CD14-positive monocyte (primary cell): ENCODE measurements at regions not wholly inside any gene's neighbourhood (a gene's known extent, or its start where the extent isn't known, plus 50 kb on each side); places are given as distances from the start of the nearest gene placed in this dataset.
"Not testable (repeated sequence)": the region's sequence is repeated elsewhere in the genome, so short reads cannot be mapped to it uniquely, and the experiment has no call there.

Source experiments
- DNase-seq, 3 donors: peaks; one replicate each; pipeline ENCODE4 v3.0.0-alpha.2; 2011 to 2022
- H2AFZ ChIP-seq: 2 replicates; pipeline ENCODE4 v1.6.0; 2012; ENCODE audit warnings: mild to moderate bottlenecking, low read depth, low read length, inconsistent platforms; ENCODE audit not compliant: insufficient read depth, poor library complexity, severe bottlenecking
- H3K27ac ChIP-seq, 2 donors: 1 replicate in 1 of 2; 2 replicates in 1 of 2; pipeline ENCODE4 v1.5.1; 2012 to 2013; ENCODE audit warnings: low read length in 2 of 2, control low read depth in 1 of 2, inconsistent platforms in 1 of 2, low read depth in 1 of 2, mild to moderate bottlenecking in 1 of 2
- H3K27me3 ChIP-seq, 2 donors: one replicate each; pipeline versions ENCODE4 v1.6.0 to v1.6.1; 2011 to 2013; ENCODE audit warnings: low read length in 2 of 2; ENCODE audit not compliant: control insufficient read depth in 2 of 2, insufficient read depth in 2 of 2
- H3K36me3 ChIP-seq, 2 donors: replicated peaks in 1 of 2; 1 replicate in 1 of 2; 2 replicates in 1 of 2; pipeline versions ENCODE4 v1.5.1 to v1.6.1; 2012 to 2013; ENCODE audit warnings: low read length in 2 of 2, control low read depth in 1 of 2, inconsistent platforms in 1 of 2, mild to moderate bottlenecking in 1 of 2; ENCODE audit not compliant: insufficient read depth in 2 of 2, control insufficient read depth in 1 of 2
- H3K4me1 ChIP-seq, 2 donors: 1 replicate in 1 of 2; 2 replicates in 1 of 2; pipeline versions ENCODE4 v1.5.1 to v1.6.1; 2012 to 2013; ENCODE audit warnings: low read length in 2 of 2, control low read depth in 1 of 2, inconsistent platforms in 1 of 2, mild to moderate bottlenecking in 1 of 2, moderate library complexity in 1 of 2; ENCODE audit not compliant: insufficient read depth in 2 of 2, control insufficient read depth in 1 of 2
- H3K4me2 ChIP-seq: replicated peaks from 2 replicates; pipeline ENCODE3; 2012; ENCODE audit warnings: low read length, moderate library complexity, mild to moderate bottlenecking; ENCODE audit not compliant: poor library complexity, severe bottlenecking; ENCODE audit errors: extremely low read depth
- H3K4me3 ChIP-seq, 3 experiments: fragments of 200-600 bp in 1 of 3; sonication (generic) in 1 of 3; replicated peaks in 1 of 3; 1 replicate in 2 of 3; 2 replicates in 1 of 3; pipeline ENCODE4 v1.5.1; 2011 to 2013; ENCODE audit warnings: low read length in 3 of 3, mild to moderate bottlenecking in 3 of 3, control low read depth in 2 of 3, low read depth in 2 of 3, inconsistent platforms in 1 of 3, moderate library complexity in 1 of 3
- H3K79me2 ChIP-seq: 2 replicates; pipeline ENCODE4 v1.6.0; 2012; ENCODE audit warnings: mild to moderate bottlenecking, control low read depth, inconsistent platforms, low read length, moderate library complexity; ENCODE audit not compliant: insufficient read depth
- H3K9ac ChIP-seq: 2 replicates; pipeline ENCODE4 v1.6.0; 2017; ENCODE audit warnings: low read length, mild to moderate bottlenecking; ENCODE audit not compliant: insufficient read depth, poor library complexity, severe bottlenecking
- H3K9me3 ChIP-seq, 2 donors: replicated peaks in 1 of 2; 1 replicate in 1 of 2; 2 replicates in 1 of 2; pipeline versions ENCODE4 v1.5.1 to v1.6.1; 2012 to 2013; ENCODE audit warnings: low read length in 2 of 2, control low read depth in 1 of 2; ENCODE audit not compliant: control insufficient read depth in 1 of 2, insufficient read depth in 1 of 2
- H4K20me1 ChIP-seq: 2 replicates; pipeline ENCODE4 v1.6.0; 2012; ENCODE audit warnings: mild to moderate bottlenecking, low read length, control low read depth, moderate library complexity; ENCODE audit not compliant: insufficient read depth
- H3K27ac Mint-ChIP-seq, 7 donors: one replicate each; pipeline ENCODE4 v1.8.0; 2020; ENCODE audit warnings: mild to moderate bottlenecking in 7 of 7, mixed read lengths in 7 of 7, moderate library complexity in 6 of 7, inconsistent platforms in 2 of 7
- H3K27me3 Mint-ChIP-seq, 3 donors: one replicate each; pipeline ENCODE4 v1.8.0; 2021 to 2022; ENCODE audit warnings: low read depth in 3 of 3, mild to moderate bottlenecking in 3 of 3, mixed read lengths in 3 of 3, moderate library complexity in 3 of 3, inconsistent platforms in 1 of 3
- H3K36me3 Mint-ChIP-seq, 2 donors: one replicate each; pipeline ENCODE4 v1.8.0; 2020; ENCODE audit warnings: mixed read lengths in 2 of 2, inconsistent platforms in 1 of 2, mild to moderate bottlenecking in 1 of 2
- H3K4me1 Mint-ChIP-seq: one replicate; pipeline ENCODE4 v1.8.0; 2020; ENCODE audit warnings: mild to moderate bottlenecking, mixed read lengths
- H3K4me3 Mint-ChIP-seq, 2 donors: one replicate each; pipeline ENCODE4 v1.8.0; 2020; ENCODE audit warnings: mild to moderate bottlenecking in 2 of 2, mixed read lengths in 2 of 2, moderate library complexity in 1 of 2
- H3K9me3 Mint-ChIP-seq, 7 donors: one replicate each; pipeline ENCODE4 v1.8.0; 2020 to 2022; ENCODE audit warnings: mixed read lengths in 7 of 7, mild to moderate bottlenecking in 6 of 7, moderate library complexity in 6 of 7, inconsistent platforms in 2 of 7
- WGBS: methylation state at CpG from one replicate; pipeline ENCODE4 v1.1.5; 2013; ENCODE audit warnings: missing lambda C conversion rate; ENCODE audit not compliant: insufficient coverage; 5-methylcytosine and 5-hydroxymethylcytosine counted together
- intact Hi-C, 2 donors: fragments of 100-400 bp; cut with micrococcal nuclease; formaldehyde crosslinking; loops; one replicate each; pipeline versions ENCODE4 v1.15.0 to v1.15.1; 2023
- TF ChIP-seq, protein P1 (sequence below): fragments of 200-600 bp; IDR thresholded peaks from one replicate; pipeline ENCODE4 v1.8.0; 2022; ENCODE audit warnings: antibody characterized with exemption, mild to moderate bottlenecking

DNA sequence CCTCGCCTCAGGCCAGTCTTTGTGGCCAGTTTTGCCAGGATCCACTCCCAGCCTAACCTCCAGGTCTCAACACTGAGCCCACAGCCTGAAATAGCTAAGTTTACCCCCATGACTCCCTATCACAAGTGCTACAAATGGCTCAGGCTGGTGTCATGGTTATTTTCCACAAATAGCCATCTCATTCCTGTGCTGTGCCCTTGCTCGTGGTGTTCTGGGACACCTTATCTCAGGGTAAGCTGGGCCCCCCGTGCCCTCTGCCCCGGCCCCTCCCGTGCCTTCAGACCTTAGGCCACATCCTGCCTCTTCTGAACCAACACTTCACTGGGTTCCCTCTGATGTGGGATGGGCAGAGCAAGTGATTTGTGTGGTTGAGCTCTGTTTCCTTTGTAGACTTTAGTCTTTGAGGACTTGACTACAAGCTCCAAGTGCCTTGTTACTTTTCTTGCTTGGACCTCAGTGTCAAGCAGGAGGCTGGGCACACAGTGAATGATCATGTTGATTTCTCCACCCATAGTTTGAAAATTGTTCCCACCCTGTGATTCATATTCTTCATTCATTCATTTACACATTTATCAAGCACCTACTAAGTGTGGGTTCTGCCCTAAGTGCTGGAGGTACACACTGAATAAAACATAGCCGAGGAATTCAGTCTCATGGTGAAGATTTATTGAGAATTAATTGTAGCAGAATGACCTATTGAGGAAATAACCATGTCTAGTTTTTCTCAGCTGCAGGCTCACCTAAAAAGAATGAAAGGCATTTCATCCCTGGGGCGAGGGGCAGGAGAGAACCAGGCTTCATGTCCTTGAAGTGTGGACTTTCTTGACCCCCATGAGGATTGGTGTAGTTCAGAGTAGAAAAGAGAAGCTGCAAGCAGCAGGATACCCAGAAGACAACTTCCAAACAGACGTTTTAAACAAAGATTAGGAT, 84.5 kb upstream of the CTNNA1 start:
- intact Hi-C loops, result no loop called here
- WGBS, result 100% methylated on average over 1 of the region's 8 CpGs
- no peaks in the 10 kb centered on the region for H4K20me1 ChIP-seq
- Mint-ChIP-seq H3K36me3 (no peaks in the 10 kb centered on the region), H3K4me3 (no peak overlapping the region), H3K27ac (no peak overlapping the region), H3K9me3 (peaks cover under 1 to 5% (median 1%) of the 10 kb centered on the region in 7 donors), H3K27me3 (peaks cover 21 to 25% (median 24%) of the 10 kb centered on the region in 3 donors), H3K4me1 (peaks cover 12% of the 10 kb centered on the region)
- no peaks in the 10 kb centered on the region for H3K27me3 ChIP-seq
- peaks cover 1 to 2% of the 10 kb centered on the region in 2 donors for H3K4me1 ChIP-seq
- no peak overlapping the region for H3K9ac ChIP-seq
- no peak overlapping the region for H3K4me2 ChIP-seq
- H3K27ac ChIP-seq, result no peak overlapping the region
- DNase-seq, result no peak
- H3K9me3 ChIP-seq, result peaks cover 0 to 5% of the 10 kb centered on the region in 2 donors
- no peak overlapping the region for H3K4me3 ChIP-seq
- no peaks in the 10 kb centered on the region for H3K36me3 ChIP-seq
- no peak overlapping the region for H2AFZ ChIP-seq
- no peaks in the 10 kb centered on the region for H3K79me2 ChIP-seq
- TF ChIP-seq, protein P1, sequence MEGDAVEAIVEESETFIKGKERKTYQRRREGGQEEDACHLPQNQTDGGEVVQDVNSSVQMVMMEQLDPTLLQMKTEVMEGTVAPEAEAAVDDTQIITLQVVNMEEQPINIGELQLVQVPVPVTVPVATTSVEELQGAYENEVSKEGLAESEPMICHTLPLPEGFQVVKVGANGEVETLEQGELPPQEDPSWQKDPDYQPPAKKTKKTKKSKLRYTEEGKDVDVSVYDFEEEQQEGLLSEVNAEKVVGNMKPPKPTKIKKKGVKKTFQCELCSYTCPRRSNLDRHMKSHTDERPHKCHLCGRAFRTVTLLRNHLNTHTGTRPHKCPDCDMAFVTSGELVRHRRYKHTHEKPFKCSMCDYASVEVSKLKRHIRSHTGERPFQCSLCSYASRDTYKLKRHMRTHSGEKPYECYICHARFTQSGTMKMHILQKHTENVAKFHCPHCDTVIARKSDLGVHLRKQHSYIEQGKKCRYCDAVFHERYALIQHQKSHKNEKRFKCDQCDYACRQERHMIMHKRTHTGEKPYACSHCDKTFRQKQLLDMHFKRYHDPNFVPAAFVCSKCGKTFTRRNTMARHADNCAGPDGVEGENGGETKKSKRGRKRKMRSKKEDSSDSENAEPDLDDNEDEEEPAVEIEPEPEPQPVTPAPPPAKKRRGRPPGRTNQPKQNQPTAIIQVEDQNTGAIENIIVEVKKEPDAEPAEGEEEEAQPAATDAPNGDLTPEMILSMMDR, result no peak

DNA sequence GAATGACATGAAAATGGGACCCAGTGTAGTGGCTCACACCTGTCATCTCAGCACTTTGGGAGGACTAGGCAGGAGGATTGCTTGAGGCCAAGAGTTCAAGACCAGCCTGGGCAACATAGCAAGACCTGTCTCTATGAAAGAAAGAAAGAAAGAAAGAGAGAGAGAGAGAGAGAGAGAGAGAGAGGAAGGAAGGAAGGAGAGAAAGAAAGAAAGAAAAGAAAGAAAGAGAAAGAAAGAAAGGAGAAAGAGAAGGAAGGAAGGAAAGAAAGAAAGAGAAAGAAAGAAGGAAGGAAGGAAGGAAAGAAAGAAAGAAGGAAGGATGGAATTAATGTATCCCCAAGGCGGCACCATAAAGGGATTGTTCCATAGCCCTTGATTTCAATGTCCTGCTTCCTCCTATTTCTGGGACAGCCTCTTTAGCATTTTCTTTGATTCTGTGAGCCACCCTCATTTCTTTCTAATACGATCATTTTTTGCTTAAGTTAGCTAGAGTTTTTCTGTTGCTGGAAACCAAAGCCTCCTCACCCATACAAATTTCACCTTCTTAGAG, 85.4 kb upstream of the CTNNA1 start:
- H3K36me3 ChIP-seq, H3K9me3 Mint-ChIP-seq, H3K27ac ChIP-seq, H3K79me2 ChIP-seq, H3K27ac Mint-ChIP-seq, H3K27me3 ChIP-seq, intact Hi-C loops, H4K20me1 ChIP-seq, H3K9ac ChIP-seq, H3K4me3 Mint-ChIP-seq, H3K9me3 ChIP-seq, DNase-seq, H3K4me3 ChIP-seq, H3K36me3 Mint-ChIP-seq, H3K4me2 ChIP-seq, H2AFZ ChIP-seq: not testable (repeated sequence)
- peaks cover 20% of the 10 kb centered on the region for H3K4me1 Mint-ChIP-seq
- peaks cover 22 to 25% (median 23%) of the 10 kb centered on the region in 3 donors for H3K27me3 Mint-ChIP-seq
- H3K4me1 ChIP-seq, result peaks cover 10% of the 10 kb centered on the region in 2 donors
- WGBS, result no CpG with 5 or more reads among the region's 2 CpGs
